ENCODE measurements at regions not wholly inside any gene's neighbourhood (a gene's known extent, or its start where the extent isn't known, plus 50 kb on each side); places are given as distances from the start of the nearest gene placed in this dataset.
"Not testable (repeated sequence)": the region's sequence is repeated elsewhere in the genome, so short reads cannot be mapped to it uniquely, and the experiment has no call there.

DNA sequence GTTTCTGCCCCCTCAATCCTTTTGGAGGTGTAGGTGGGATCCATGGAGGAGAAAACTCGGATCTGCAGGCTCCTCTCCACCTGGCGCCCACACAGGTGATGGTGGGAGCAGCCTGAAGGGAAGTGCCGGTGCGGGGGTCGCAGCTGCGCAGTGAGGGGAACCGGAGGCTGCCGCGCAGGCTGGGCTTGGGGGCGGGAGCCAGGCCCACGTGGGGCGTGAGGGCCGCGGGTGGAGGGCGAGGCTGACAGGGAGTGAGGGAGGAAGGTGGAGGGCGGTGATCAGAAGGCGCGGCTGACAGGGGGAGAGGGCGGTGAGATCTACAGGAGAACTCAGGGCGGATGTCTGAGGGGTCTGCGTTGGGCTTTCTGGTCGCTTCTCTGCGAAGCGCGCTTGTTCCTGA lies 414.7 kb upstream of the NPAP1 start:
- CTCF ChIA-PET; DNase-seq (ENCODE audit: extremely low spot score); POLR2A ChIA-PET: not testable (repeated sequence)

DNA sequence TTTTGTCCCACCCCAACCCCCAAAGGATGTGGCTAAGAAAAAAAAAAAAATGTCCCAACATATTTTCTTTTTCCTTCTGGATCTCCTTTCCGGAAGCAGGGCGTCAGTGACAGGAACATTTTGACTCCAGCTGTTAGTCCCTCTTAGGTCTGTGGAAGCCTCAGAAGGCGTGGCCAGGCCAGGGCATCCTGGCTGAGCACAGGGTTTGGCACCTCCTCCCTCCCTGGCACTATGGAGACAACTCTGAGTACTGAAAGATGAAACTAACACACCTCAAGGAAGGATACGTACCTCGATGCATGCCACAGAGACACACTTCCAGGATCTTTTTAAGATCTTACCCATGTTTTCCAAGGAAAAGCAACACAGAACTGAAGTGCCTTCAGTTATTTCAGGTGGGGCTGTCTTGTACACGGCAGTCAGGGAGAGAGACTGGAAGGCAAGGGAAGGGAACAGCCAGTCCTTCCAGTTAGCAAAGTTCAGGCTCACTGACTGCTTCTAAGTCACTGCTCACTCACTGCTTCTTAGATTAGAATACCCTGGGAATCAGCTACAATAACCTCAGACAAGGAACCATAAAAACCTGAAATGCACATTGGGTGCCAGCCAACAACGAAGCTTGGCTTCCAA lies 406.9 kb upstream of the NPAP1 start:
- POLR2A ChIA-PET; CTCF ChIA-PET; DNase-seq (ENCODE audit: extremely low spot score): not testable (repeated sequence)

DNA sequence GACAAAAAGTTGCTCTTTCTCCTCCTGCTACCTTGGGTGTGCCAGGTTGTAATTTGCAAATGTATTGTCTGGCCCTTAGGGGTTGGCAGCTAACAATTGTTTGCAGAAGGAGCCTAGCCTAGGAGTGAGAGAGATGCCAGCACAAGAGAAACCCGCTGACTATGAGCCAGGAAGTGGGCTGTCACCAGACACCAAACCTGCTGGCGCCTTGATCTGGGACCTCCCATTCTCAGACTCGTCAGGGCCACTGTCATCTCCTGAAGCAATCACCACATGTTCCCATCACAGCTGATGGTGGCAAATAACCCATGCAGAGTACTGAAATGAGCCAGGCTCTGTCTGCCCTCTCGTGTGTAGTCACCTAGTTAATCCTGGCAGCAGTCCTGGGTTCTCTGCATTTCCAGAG lies 406.4 kb upstream of the NPAP1 start:
- CTCF ChIA-PET: no interaction called here
- DNase-seq (ENCODE audit: extremely low spot score): no peak
- TF ChIP-seq, protein P1, sequence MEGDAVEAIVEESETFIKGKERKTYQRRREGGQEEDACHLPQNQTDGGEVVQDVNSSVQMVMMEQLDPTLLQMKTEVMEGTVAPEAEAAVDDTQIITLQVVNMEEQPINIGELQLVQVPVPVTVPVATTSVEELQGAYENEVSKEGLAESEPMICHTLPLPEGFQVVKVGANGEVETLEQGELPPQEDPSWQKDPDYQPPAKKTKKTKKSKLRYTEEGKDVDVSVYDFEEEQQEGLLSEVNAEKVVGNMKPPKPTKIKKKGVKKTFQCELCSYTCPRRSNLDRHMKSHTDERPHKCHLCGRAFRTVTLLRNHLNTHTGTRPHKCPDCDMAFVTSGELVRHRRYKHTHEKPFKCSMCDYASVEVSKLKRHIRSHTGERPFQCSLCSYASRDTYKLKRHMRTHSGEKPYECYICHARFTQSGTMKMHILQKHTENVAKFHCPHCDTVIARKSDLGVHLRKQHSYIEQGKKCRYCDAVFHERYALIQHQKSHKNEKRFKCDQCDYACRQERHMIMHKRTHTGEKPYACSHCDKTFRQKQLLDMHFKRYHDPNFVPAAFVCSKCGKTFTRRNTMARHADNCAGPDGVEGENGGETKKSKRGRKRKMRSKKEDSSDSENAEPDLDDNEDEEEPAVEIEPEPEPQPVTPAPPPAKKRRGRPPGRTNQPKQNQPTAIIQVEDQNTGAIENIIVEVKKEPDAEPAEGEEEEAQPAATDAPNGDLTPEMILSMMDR (IDR thresholded peaks at IDR 0.05; ENCODE audit: control extremely low read depth, extremely low read depth, low read depth, missing control alignments): no peak
- POLR2A ChIA-PET: no interaction called here

DNA sequence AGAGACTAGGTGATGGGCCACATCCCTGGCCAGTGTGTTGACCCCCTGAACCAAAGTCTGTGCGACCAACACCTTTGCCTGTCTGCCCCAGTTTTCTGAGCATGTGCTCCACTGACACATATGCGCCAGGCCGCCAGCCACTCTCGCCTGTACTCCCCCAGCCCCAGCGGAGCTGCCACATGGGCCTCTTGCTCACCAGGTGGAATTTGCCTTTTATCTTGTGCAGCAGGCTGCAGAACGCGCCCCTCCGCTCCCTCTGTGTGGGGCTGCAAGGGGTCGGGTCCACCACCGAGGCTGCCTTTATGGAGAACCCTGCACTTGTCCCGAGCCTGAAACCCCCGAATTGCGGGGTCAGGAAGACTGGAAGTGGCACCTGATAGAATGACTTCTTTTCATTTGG lies 405.7 kb upstream of the NPAP1 start:
- no peak for DNase-seq (ENCODE audit: extremely low spot score)
- TF ChIP-seq, protein P1 (IDR thresholded peaks at IDR 0.05; ENCODE audit: control extremely low read depth, extremely low read depth, low read depth, missing control alignments): no peak
- POLR2A ChIA-PET: no interaction called here
- CTCF ChIA-PET: no interaction called here

DNA sequence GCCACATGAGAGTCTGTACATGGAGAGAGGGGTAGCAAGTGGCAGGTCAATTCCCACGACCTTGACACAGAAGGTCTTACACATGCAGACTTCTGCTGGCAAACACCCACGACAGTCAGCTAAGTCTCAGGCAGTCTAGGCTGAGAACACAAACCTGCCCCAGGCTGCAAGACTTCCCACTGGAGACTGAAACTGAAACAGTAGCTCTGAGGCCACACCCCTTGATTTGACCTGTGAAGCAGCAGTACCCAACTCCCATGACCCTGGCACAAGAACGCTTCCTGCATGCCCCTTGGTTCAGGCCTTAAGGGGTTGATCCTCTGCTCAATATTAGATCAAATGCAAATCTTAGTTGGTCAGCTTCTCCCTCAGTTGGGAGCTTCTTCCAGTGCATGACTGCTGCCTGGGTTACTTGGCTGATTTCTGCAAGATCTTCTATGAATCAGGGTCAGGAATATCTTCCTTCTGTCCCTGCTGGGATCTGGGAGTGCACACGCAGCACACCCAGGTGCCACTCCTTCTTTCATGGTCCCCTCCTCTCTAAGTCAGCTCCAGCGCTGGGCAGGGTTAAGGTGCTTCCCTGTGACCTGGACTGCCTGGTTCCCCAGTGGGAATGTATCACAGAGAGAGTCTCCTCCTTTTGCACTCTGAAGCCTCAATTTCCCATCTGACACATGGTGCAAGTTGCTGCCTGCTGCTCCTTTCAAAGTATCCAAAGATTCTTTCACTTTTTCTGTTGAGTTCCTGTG lies 403.9 kb upstream of the NPAP1 start:
- DNase-seq (ENCODE audit: extremely low spot score); POLR2A ChIA-PET; CTCF ChIA-PET: not testable (repeated sequence)

DNA sequence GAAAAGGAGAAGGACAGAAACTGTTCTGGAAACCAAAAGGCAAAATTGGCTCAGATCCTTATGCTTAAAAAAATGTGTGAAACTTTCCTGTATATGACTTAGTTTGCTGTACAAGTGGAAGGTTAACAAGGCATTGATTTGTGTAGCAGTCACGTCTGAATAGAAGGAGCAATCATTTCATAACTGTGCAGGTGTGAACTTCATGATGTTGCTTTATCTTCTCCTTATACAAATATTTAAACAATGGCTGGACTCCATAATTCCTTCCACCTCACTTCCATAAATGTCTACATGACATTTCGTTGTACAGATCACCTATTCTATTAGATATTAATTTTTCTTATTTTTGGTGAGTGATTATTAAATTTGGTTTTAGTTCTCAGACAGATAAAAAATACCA lies 382.7 kb upstream of the NPAP1 start:
- CTCF ChIA-PET: no interaction called here
- TF ChIP-seq, protein P1 (IDR thresholded peaks at IDR 0.05; ENCODE audit: control extremely low read depth, extremely low read depth, low read depth, missing control alignments): no peak
- no peak for DNase-seq (ENCODE audit: extremely low spot score)
- POLR2A ChIA-PET: no interaction called here

DNA sequence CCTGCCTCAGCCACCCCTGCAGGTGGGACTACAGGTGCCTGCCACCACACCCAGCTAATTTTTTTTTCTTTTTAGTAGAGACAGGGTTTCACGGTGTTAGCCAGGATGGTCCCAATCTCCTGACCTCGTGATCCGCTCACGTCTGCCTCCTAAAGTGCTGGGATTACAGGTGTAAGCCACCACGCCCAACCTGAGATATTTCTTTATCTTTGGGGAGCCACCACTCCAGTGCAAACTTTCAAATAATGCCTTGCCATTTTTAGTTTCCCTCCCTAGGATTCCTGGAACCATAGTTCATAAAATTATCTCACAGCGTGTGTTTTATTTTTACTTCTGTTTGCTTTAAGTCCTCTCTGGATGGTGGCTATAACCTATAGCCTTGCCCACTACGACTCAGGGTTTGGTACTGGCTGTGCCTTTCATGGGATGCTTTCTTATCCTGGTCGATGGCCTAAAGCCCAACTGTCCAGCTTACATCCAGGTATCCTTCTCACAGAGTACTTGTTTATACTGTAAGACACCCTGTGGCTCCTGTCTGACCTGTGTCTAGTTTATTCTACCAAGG lies 374.7 kb upstream of the NPAP1 start:
- CTCF ChIA-PET; DNase-seq (ENCODE audit: extremely low spot score); POLR2A ChIA-PET: not testable (repeated sequence)

DNA sequence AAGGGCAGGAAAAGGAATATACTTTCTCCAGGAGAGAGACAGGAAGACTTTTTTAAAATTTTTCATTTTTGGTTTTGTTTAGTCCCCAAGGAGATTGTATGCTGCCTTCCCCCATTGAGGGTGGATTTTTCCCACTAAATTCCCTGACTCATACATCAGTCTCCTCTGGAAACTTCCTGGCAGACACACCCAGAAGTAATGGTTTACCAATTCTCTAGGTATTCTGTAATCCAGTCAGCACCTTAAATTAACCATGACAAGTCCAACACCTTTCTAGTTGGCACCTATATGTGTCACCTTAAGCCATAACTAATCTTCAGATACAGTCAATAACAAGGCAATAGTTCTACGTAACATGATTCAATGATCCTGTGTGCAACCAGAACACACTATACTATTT lies 373.6 kb upstream of the NPAP1 start:
- POLR2A ChIA-PET; DNase-seq (ENCODE audit: extremely low spot score); CTCF ChIA-PET: not testable (repeated sequence)

DNA sequence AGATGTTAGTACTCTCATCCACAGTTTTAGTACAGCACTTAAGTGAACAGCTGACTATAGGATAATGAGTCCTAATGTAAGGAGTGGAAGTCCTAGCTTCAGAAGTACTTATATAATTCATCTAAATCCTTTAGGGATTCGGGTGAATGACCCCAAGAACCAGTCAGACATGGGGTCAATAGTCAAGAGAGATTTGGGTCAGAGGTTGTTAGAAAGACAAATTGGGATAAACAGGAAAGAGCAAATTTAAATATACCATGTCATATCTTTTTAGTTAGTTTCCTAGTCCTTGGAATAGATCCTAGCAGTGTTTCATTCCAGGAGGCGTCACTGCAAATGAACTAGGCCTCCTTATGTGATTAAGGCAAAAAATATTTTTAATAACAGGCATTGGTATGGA lies 370.8 kb upstream of the NPAP1 start:
- DNase-seq (ENCODE audit: extremely low spot score); CTCF ChIA-PET; POLR2A ChIA-PET: not testable (repeated sequence)

DNA sequence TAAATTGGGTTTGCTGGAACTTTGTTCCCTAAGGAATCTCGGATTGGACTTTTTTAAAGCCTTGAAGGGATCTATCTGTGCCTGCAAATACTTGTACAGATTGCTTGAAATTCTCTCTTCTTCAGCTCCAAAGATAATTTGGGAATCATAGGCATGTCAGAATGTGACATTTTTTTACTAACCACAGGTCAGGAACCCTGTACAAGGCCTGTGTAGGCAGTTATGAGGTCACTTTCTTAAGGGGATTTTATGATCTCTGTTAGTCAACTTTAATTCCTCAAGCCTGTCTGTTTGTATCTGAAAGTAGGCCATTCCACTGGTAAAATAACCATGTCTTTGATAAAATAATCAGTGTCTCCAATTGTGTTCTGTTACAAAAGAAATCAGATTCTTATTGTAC lies 369.9 kb upstream of the NPAP1 start:
- POLR2A ChIA-PET; DNase-seq (ENCODE audit: extremely low spot score): not testable (repeated sequence)

DNA sequence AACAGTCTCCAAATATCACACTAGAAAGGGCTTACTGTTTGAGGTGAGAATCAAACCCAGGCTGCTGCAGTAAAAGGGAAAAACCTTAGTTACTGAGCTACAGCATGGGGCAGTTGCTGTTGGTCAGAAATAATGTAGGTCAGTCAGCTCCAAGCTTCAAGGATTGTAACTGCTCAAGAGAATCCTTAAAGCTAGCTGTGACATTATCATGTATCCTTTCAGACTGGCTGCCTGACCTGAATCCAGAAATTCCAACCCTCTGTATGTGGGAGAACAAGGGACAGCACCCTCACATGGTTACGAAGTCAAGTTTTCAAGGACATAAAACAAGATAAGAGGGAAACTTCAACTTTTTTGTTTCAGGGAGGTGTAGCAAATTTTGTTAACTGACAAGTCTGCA lies 365.9 kb upstream of the NPAP1 start:
- POLR2A ChIA-PET; DNase-seq (ENCODE audit: extremely low spot score); CTCF ChIA-PET: not testable (repeated sequence)

More for the DNA sequence above, 369.9 kb upstream of the NPAP1 start:
- CTCF ChIA-PET: not testable (repeated sequence)

DNA sequence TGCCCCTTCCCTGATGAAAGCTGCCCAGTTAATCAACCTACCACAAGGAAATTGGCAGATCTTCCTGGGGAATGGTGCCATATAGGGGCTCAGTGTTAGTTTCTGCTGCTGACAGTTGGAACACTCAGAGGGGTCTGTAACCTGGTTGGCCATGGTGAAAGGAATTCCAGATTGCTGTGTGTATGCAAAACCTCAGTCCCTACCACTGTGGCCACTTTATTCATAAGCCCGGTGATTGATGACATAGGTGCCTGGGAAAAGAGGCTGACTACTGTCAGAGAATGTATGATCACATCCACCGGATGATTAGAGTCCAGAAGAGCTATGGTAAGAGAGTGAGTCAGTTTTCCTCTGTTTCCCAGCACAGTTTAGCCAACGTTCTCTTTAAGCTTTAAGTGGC lies 363.9 kb upstream of the NPAP1 start:
- POLR2A ChIA-PET; CTCF ChIA-PET; DNase-seq (ENCODE audit: extremely low spot score): not testable (repeated sequence)

DNA sequence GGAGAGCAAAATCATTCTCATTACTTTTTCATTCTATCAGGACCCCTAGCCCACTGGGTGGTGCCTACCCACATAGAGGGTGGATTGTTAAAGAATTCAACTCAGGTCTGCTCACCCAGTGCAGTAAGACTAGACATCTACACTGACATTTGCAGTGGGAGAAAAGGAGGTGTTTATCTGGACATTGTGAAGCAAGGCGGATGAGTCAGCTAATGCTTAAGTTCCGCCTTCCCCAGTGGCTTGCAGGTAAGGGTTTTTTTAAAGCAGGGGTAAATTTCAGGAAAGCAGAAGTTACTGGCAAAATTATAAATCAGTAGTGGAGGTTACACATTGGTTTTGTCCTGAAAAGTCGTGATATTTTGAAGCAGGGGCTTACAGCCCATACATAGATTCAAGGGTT lies 359.2 kb upstream of the NPAP1 start:
- DNase-seq (ENCODE audit: extremely low spot score); CTCF ChIA-PET; POLR2A ChIA-PET: not testable (repeated sequence)
